ENCODE measurements at regions not wholly inside any gene's neighbourhood (a gene's known extent, or its start where the extent isn't known, plus 50 kb on each side); places are given as distances from the start of the nearest gene placed in this dataset.

DNA sequence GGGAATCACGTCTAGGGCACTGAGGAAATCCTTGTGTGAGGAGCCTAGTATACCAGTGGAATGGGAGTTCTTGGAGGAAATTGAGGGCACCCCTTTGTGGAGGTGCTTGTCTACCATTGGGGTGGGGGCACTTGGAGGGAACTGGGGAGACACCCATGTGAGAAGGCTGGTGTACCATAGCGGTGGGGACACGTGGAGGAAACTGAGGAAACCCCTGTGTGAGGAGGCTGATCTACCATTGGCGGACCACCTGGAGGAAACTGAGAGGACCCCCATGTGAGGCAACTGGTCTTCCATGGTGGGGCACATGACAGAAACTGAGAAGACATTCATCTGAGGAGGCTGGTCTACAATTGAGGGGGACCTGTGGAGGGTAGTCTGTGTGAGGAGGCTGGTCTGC lies 164.5 kb downstream of the FBLN2 start:
- TF ChIP-seq ZNF425 (CRISPR knock-in tag; conservative IDR thresholded peaks at IDR 0.05) (no peak), TP53 (CRISPR knock-in tag; IDR thresholded peaks at IDR 0.05) (no peak), GTF2I (CRISPR knock-in tag; conservative IDR thresholded peaks at IDR 0.05) (no peak), ZNF232 (CRISPR knock-in tag; IDR thresholded peaks at IDR 0.05) (no peak), MYBL2 (CRISPR knock-in tag; IDR thresholded peaks at IDR 0.05) (no peak), CREB1 (CRISPR knock-in tag; IDR thresholded peaks at IDR 0.05) (no peak)
- TF ChIP-seq, protein P1, sequence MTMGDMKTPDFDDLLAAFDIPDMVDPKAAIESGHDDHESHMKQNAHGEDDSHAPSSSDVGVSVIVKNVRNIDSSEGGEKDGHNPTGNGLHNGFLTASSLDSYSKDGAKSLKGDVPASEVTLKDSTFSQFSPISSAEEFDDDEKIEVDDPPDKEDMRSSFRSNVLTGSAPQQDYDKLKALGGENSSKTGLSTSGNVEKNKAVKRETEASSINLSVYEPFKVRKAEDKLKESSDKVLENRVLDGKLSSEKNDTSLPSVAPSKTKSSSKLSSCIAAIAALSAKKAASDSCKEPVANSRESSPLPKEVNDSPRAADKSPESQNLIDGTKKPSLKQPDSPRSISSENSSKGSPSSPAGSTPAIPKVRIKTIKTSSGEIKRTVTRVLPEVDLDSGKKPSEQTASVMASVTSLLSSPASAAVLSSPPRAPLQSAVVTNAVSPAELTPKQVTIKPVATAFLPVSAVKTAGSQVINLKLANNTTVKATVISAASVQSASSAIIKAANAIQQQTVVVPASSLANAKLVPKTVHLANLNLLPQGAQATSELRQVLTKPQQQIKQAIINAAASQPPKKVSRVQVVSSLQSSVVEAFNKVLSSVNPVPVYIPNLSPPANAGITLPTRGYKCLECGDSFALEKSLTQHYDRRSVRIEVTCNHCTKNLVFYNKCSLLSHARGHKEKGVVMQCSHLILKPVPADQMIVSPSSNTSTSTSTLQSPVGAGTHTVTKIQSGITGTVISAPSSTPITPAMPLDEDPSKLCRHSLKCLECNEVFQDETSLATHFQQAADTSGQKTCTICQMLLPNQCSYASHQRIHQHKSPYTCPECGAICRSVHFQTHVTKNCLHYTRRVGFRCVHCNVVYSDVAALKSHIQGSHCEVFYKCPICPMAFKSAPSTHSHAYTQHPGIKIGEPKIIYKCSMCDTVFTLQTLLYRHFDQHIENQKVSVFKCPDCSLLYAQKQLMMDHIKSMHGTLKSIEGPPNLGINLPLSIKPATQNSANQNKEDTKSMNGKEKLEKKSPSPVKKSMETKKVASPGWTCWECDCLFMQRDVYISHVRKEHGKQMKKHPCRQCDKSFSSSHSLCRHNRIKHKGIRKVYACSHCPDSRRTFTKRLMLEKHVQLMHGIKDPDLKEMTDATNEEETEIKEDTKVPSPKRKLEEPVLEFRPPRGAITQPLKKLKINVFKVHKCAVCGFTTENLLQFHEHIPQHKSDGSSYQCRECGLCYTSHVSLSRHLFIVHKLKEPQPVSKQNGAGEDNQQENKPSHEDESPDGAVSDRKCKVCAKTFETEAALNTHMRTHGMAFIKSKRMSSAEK (CRISPR knock-in tag; IDR thresholded peaks at IDR 0.05; ENCODE audit: borderline replicate concordance) = no peak
- TF ChIP-seq, protein P2, sequence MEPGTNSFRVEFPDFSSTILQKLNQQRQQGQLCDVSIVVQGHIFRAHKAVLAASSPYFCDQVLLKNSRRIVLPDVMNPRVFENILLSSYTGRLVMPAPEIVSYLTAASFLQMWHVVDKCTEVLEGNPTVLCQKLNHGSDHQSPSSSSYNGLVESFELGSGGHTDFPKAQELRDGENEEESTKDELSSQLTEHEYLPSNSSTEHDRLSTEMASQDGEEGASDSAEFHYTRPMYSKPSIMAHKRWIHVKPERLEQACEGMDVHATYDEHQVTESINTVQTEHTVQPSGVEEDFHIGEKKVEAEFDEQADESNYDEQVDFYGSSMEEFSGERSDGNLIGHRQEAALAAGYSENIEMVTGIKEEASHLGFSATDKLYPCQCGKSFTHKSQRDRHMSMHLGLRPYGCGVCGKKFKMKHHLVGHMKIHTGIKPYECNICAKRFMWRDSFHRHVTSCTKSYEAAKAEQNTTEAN (CRISPR knock-in tag; IDR thresholded peaks at IDR 0.05) = no peak
- TF ChIP-seq, protein P3, sequence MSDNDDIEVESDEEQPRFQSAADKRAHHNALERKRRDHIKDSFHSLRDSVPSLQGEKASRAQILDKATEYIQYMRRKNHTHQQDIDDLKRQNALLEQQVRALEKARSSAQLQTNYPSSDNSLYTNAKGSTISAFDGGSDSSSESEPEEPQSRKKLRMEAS (CRISPR knock-in tag; IDR thresholded peaks at IDR 0.05) = no peak
- Mint-ChIP-seq H3K4me3 (no peak overlapping the region), H3K27ac (no peak overlapping the region), H3K27me3 (ENCODE audit: low read depth) (peaks cover 42% of the 10 kb centered on the region), H3K36me3 (peaks cover 2% of the 10 kb centered on the region; the same call in 1 of the 2 replicates), H3K4me1 (peaks cover 22% of the 10 kb centered on the region), H3K9me3 (peaks cover 68% of the 10 kb centered on the region)
- ATAC-seq = no peak
- DNase-seq (ENCODE audit: low spot score) = peak; percentile 3
- ChIA-PET CTCF (no interaction called here), POLR2A (no interaction called here)

DNA sequence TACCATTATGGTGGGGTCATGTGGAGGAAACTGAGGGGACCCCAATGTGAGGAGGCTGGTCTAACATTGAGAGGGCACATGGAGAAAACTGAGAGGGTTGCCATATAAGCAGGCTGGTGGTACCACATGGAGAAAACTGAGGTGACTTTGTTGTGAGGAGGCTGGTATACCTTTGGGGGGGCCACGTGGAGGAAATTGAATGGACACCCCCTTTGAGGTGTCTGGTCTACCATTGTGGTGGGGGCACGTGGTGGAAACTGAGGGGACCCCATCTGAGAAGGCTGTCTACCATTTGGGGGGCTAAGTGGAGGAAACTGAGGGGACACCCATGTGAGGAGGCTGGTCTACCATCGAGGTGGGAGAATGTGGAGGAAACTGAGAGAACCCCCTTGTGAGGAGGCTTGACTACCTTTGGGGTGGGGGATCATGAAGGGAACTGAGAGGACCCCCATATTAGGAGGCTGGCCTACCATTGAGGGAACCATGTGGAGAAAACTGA lies 163.8 kb downstream of the FBLN2 start:
- POLR2A ChIA-PET = no interaction called here
- peaks cover 75% of the 10 kb centered on the region for H3K9me3 Mint-ChIP-seq
- DNase-seq (ENCODE audit: low spot score) (no peak), ATAC-seq (no peak)
- H3K4me1 Mint-ChIP-seq = peaks cover 16% of the 10 kb centered on the region
- no peak overlapping the region for H3K27ac Mint-ChIP-seq
- peaks cover 2% of the 10 kb centered on the region; the same call in 1 of the 2 replicates for H3K36me3 Mint-ChIP-seq
- CTCF ChIA-PET = no interaction called here
- peaks cover 48% of the 10 kb centered on the region for H3K27me3 Mint-ChIP-seq (ENCODE audit: low read depth)
- H3K4me3 Mint-ChIP-seq = no peak overlapping the region
- TF ChIP-seq ERG (CRISPR knock-in tag; IDR thresholded peaks at IDR 0.05) (no peak), ESRRA (CRISPR knock-in tag; IDR thresholded peaks at IDR 0.05; ENCODE audit: borderline replicate concordance) (no peak), ZNF121 (CRISPR knock-in tag; IDR thresholded peaks at IDR 0.05) (no peak), CREM (CRISPR knock-in tag; IDR thresholded peaks at IDR 0.05) (no peak), ZNF512 (CRISPR knock-in tag; IDR thresholded peaks at IDR 0.05; ENCODE audit: borderline replicate concordance) (no peak), NR2C2 (CRISPR knock-in tag; IDR thresholded peaks at IDR 0.05) (no peak), SMAD4 (CRISPR knock-in tag; IDR thresholded peaks at IDR 0.05) (no peak), NFATC4 (CRISPR knock-in tag; IDR thresholded peaks at IDR 0.05) (no peak), ZNF232 (CRISPR knock-in tag; IDR thresholded peaks at IDR 0.05) (no peak), KAT7 (CRISPR knock-in tag; IDR thresholded peaks at IDR 0.05; ENCODE audit: borderline replicate concordance) (no peak), ZSCAN18 (CRISPR knock-in tag; IDR thresholded peaks at IDR 0.05) (no peak), PRRX2 (CRISPR knock-in tag; IDR thresholded peaks at IDR 0.05) (no peak), JAZF1 (CRISPR knock-in tag; IDR thresholded peaks at IDR 0.05) (no peak)
- TF ChIP-seq, protein P4, sequence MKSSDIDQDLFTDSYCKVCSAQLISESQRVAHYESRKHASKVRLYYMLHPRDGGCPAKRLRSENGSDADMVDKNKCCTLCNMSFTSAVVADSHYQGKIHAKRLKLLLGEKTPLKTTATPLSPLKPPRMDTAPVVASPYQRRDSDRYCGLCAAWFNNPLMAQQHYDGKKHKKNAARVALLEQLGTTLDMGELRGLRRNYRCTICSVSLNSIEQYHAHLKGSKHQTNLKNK (CRISPR knock-in tag; IDR thresholded peaks at IDR 0.05) = no peak
